IgD-negative memory B cell (primary cell): ENCODE measurements at regions not wholly inside any gene's neighbourhood (a gene's known extent, or its start where the extent isn't known, plus 50 kb on each side); places are given as distances from the start of the nearest gene placed in this dataset.

Experiments
- H3K27ac Mint-ChIP-seq, 3 donors: one replicate each; pipeline ENCODE4 v1.8.0; 2020 to 2022; ENCODE audit warnings: mild to moderate bottlenecking in 3 of 3, mixed read lengths in 3 of 3, moderate library complexity in 1 of 3
- H3K27me3 Mint-ChIP-seq: one replicate; pipeline ENCODE4 v1.8.0; 2021; ENCODE audit warnings: mixed read lengths
- H3K36me3 Mint-ChIP-seq: one replicate; pipeline ENCODE4 v1.8.0; 2020; ENCODE audit warnings: mild to moderate bottlenecking, mixed read lengths
- H3K4me1 Mint-ChIP-seq, 3 donors: one replicate each; pipeline ENCODE4 v1.8.0; 2020 to 2022; ENCODE audit warnings: mixed read lengths in 3 of 3, mild to moderate bottlenecking in 1 of 3
- H3K4me3 Mint-ChIP-seq, 4 donors: one replicate each; pipeline ENCODE4 v1.8.0; 2020 to 2022; ENCODE audit warnings: mild to moderate bottlenecking in 4 of 4, mixed read lengths in 4 of 4, moderate library complexity in 3 of 4
- H3K9me3 Mint-ChIP-seq, 3 donors: one replicate each; pipeline ENCODE4 v1.8.0; 2020 to 2021; ENCODE audit warnings: mixed read lengths in 3 of 3, mild to moderate bottlenecking in 1 of 3

DNA sequence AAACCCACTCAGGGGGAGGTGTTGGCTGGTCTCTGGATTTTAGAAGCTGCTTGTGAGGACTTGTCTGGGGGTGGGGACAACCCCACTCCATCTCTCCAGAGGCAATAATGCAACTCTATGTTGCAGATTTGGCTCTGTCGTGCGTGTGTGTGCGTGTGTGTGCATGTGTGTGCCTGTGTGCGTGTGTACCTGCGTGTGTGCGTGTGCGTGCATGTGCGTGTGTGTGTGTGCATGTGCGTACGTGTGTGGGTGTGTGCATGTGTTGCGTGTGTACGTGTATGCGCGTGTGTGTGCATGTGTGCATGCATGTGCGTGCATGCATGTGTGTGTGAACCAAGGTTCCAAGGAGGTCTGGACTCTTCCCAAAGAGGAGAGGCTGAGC lies 120.4 kb upstream of the LHX1 start:
- H3K27me3 Mint-ChIP-seq = peaks cover 33% of the 10 kb centered on the region
- H3K27ac Mint-ChIP-seq = no peak overlapping the region
- H3K9me3 Mint-ChIP-seq = no peaks in the 10 kb centered on the region
- no peaks in the 10 kb centered on the region for H3K36me3 Mint-ChIP-seq
- H3K4me1 Mint-ChIP-seq = no peaks in the 10 kb centered on the region
- no peak overlapping the region for H3K4me3 Mint-ChIP-seq

DNA sequence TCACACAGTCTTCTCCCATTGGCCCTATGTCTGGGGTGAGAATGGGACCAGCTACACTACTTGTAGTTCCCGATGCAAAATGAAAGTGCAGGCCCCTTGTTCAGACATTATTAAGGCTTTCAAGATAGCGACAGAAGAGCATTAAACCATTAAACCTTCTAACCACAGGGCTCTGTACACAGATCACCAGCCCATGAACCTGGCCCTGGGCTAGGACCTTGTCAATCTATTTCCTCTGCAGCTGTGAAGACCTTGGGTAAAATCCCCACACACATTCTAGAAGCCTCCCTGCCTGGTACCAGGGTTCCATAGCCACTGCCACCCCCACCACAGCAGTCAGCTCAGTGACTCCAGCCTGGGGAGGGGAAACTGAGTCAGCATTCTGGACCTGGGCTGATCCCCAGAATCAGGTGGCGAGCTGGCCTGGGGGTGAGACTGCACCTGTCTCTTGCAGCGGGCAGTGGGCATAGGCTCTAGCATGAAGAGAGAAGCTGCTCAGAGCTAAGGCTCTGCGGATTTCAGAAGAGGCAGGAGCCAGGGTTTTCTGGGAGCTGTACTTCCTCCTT lies 119.7 kb upstream of the LHX1 start:
- Mint-ChIP-seq H3K4me1 (no peaks in the 10 kb centered on the region), H3K27me3 (peaks cover 33% of the 10 kb centered on the region), H3K36me3 (no peaks in the 10 kb centered on the region), H3K4me3 (no peak overlapping the region), H3K27ac (no peak overlapping the region), H3K9me3 (no peaks in the 10 kb centered on the region)

- peaks cover 31% of the 10 kb centered on the region for H3K27me3 Mint-ChIP-seq
- H3K4me3 Mint-ChIP-seq = no peak overlapping the region
- H3K4me1 Mint-ChIP-seq = no peaks in the 10 kb centered on the region
- H3K27ac Mint-ChIP-seq = no peak overlapping the region
- no peaks in the 10 kb centered on the region for H3K9me3 Mint-ChIP-seq
- no peaks in the 10 kb centered on the region for H3K36me3 Mint-ChIP-seq
Observed at GRCh38 chr17:36818134-36818825, 119.0 kb upstream of the LHX1 start.

GRCh38 chr17:36823850-36824677 lies 113.2 kb upstream of the LHX1 start:
- Mint-ChIP-seq H3K9me3 (no peaks in the 10 kb centered on the region), H3K36me3 (no peaks in the 10 kb centered on the region), H3K27ac (no peak overlapping the region), H3K4me3 (no peak overlapping the region), H3K27me3 (peaks cover 33% of the 10 kb centered on the region), H3K4me1 (no peaks in the 10 kb centered on the region)

- Mint-ChIP-seq H3K27me3 (peaks cover 33% of the 10 kb centered on the region), H3K36me3 (no peaks in the 10 kb centered on the region)
Observed at GRCh38 chr17:36824678-36825101, 112.6 kb upstream of the LHX1 start.

GRCh38 chr17:36825113-36825512 lies 112.2 kb upstream of the LHX1 start:
- no peak overlapping the region for H3K4me3 Mint-ChIP-seq
- H3K9me3 Mint-ChIP-seq = no peaks in the 10 kb centered on the region
- H3K4me1 Mint-ChIP-seq = no peaks in the 10 kb centered on the region
- no peaks in the 10 kb centered on the region for H3K36me3 Mint-ChIP-seq
- H3K27me3 Mint-ChIP-seq = peaks cover 33% of the 10 kb centered on the region
- peak overlapping the region in 1 of 3 donors; percentile 26 for H3K27ac Mint-ChIP-seq

More at GRCh38 chr17:36824678-36825101, 112.6 kb upstream of the LHX1 start:
- Mint-ChIP-seq H3K4me3 (no peak overlapping the region), H3K9me3 (no peaks in the 10 kb centered on the region), H3K27ac (no peak overlapping the region), H3K4me1 (no peaks in the 10 kb centered on the region)

DNA sequence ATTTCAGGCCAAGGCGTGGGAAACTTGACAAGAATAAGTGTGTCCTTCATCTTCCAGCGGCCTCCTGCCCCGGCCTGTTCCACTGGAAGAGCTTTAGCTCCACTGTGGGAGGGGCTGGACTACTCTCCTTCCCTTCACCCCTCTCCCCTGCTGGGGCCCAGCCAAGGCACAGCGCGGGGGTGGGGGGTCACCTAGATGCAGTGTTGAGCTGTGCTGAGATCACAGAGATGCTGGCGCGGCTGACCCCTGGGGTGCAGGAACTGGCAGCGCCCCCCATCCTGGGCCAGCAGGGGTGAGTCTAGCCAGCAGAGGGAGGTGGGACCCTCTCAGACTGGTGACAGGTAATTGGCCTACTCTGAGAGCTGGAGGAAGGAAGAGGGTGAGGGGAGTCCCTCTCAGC lies 111.8 kb upstream of the LHX1 start:
- H3K27ac Mint-ChIP-seq = no peak overlapping the region
- H3K36me3 Mint-ChIP-seq = no peaks in the 10 kb centered on the region
- H3K4me3 Mint-ChIP-seq = no peak overlapping the region
- H3K4me1 Mint-ChIP-seq = no peaks in the 10 kb centered on the region
- H3K27me3 Mint-ChIP-seq = peaks cover 32% of the 10 kb centered on the region
- H3K9me3 Mint-ChIP-seq = no peaks in the 10 kb centered on the region

DNA sequence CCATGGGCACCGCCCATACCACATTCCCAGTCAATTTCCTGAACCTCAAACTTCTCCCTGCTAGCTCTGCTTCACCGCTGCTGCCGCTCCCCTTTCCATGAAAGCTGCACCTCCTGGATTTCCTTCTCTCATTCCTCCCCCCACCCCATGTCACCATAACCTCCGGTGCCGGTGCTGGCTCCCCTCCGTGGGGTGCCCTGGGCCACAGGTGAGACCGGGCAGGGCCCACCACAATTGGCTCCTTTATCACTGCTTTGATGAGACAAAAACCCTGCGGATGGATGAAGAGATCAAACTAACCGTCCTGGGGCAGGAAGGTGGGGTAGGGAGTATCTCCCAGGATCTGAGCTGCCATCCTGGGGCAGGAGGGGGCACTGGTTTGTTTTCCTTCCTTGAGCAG lies 111.3 kb upstream of the LHX1 start:
- no peak overlapping the region for H3K4me3 Mint-ChIP-seq
- H3K27me3 Mint-ChIP-seq = peaks cover 28% of the 10 kb centered on the region
- no peaks in the 10 kb centered on the region for H3K9me3 Mint-ChIP-seq
- H3K36me3 Mint-ChIP-seq = no peaks in the 10 kb centered on the region
- H3K4me1 Mint-ChIP-seq = no peaks in the 10 kb centered on the region
- H3K27ac Mint-ChIP-seq = no peak overlapping the region

GRCh38 chr17:36827081-36827480 lies 110.2 kb upstream of the LHX1 start:
- Mint-ChIP-seq H3K27me3 (peaks cover 26% of the 10 kb centered on the region), H3K4me3 (no peak overlapping the region), H3K27ac (no peak overlapping the region), H3K36me3 (no peaks in the 10 kb centered on the region), H3K9me3 (no peaks in the 10 kb centered on the region), H3K4me1 (no peaks in the 10 kb centered on the region)

DNA sequence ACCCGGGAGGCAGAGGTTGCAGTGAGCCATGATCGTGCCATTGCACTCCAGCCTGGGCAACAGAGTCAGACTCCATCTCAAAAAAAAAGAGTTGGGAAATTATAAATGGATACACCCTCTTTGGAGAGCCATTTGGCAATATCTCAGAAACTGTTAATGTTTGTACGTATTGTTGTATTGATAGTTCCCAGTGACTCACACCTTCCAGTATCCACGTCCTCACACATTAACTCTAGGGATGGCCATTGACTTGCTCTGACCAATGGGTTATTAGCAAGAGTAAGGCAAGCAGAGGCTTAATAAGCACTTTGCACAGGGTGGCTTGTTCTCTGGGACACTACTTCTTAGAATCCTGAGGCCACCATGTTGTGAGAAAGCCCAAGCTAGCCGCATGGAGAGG lies 107.6 kb upstream of the LHX1 start:
- Mint-ChIP-seq H3K27me3 (peaks cover 24% of the 10 kb centered on the region), H3K4me1 (no peaks in the 10 kb centered on the region), H3K27ac (no peak overlapping the region), H3K4me3 (no peak overlapping the region), H3K9me3 (no peaks in the 10 kb centered on the region), H3K36me3 (no peaks in the 10 kb centered on the region)

- Mint-ChIP-seq H3K36me3 (peaks cover 1% of the 10 kb centered on the region), H3K27me3 (peaks cover 4% of the 10 kb centered on the region), H3K27ac (no peak overlapping the region), H3K9me3 (peaks cover 0 to 6% (median 2%) of the 10 kb centered on the region in 3 donors), H3K4me1 (no peaks in the 10 kb centered on the region), H3K4me3 (no peak overlapping the region)
Observed at GRCh38 chr17:36833279-36833678, 104.0 kb upstream of the LHX1 start.

GRCh38 chr17:36835036-36835435 lies 102.2 kb upstream of the LHX1 start:
- H3K36me3 Mint-ChIP-seq = peaks cover 1% of the 10 kb centered on the region
- H3K9me3 Mint-ChIP-seq = peaks cover 0 to 6% (median 4%) of the 10 kb centered on the region in 3 donors
- no peak overlapping the region for H3K27ac Mint-ChIP-seq
- no peak overlapping the region for H3K4me3 Mint-ChIP-seq
- H3K4me1 Mint-ChIP-seq = no peaks in the 10 kb centered on the region
- H3K27me3 Mint-ChIP-seq = peaks cover 4% of the 10 kb centered on the region

- Mint-ChIP-seq H3K27ac (no peak overlapping the region), H3K36me3 (peaks cover 1% of the 10 kb centered on the region), H3K9me3 (peaks cover 2 to 13% (median 12%) of the 10 kb centered on the region in 3 donors), H3K27me3 (peaks cover 8% of the 10 kb centered on the region), H3K4me3 (no peak overlapping the region), H3K4me1 (no peaks in the 10 kb centered on the region)
Observed at GRCh38 chr17:36837195-36837938, 99.9 kb upstream of the LHX1 start.

DNA sequence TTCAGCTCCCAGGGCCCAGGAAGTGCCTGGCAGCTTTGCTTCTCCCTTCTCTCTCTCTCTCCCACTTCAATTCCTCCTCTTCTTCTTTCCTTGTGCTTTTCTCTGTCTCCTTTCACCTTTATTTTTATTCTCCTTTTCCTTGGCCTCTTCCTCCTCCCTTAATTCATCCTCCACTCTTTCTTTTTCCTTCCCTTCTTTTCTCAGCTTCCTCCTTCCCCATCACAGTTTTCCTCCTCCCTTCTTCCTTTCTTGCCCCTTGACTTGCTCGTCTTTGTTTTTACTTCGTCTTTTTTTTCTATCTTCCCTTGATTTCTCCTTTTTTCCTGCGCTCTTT lies 99.4 kb upstream of the LHX1 start:
- peaks cover 8% of the 10 kb centered on the region for H3K27me3 Mint-ChIP-seq
- H3K4me3 Mint-ChIP-seq = no peak overlapping the region
- peaks cover 1% of the 10 kb centered on the region for H3K36me3 Mint-ChIP-seq
- no peaks in the 10 kb centered on the region for H3K4me1 Mint-ChIP-seq
- peaks cover 2 to 13% (median 12%) of the 10 kb centered on the region in 3 donors for H3K9me3 Mint-ChIP-seq
- no peak overlapping the region for H3K27ac Mint-ChIP-seq

GRCh38 chr17:36839256-36839655 lies 98.0 kb upstream of the LHX1 start:
- H3K36me3 Mint-ChIP-seq = peaks cover 1% of the 10 kb centered on the region
- H3K27me3 Mint-ChIP-seq = peaks cover 10% of the 10 kb centered on the region

More at GRCh38 chr17:36839256-36839655, 98.0 kb upstream of the LHX1 start:
- Mint-ChIP-seq H3K9me3 (peaks cover 2 to 13% (median 12%) of the 10 kb centered on the region in 3 donors), H3K4me1 (peaks cover 0 to 2% (median 0%) of the 10 kb centered on the region in 3 donors), H3K27ac (no peak overlapping the region), H3K4me3 (no peak overlapping the region)
